Small intestine (tissue), 7 donors: ENCODE measurements at regions not wholly inside any gene's neighbourhood (a gene's known extent, or its start where the extent isn't known, plus 50 kb on each side); places are given as distances from the start of the nearest gene placed in this dataset.
"Not testable (repeated sequence)": the region's sequence is repeated elsewhere in the genome, so short reads cannot be mapped to it uniquely, and the experiment has no call there.

Experiments
- DNase-seq, 2 donors: peaks; one replicate each; pipeline versions ENCODE4 v3.0.0 to v3.0.0-alpha.2; 2013
- FAIRE-seq: peaks from 2 replicates; lab custom pipeline; 2012; peaks lifted over from hg19 to GRCh38; lab: Jason Lieb, UNC
- H3K27ac ChIP-seq, 3 donors: one replicate each; pipeline ENCODE4 v1.5.1; 2013; ENCODE audit warnings: low read length in 2 of 3, mild to moderate bottlenecking in 2 of 3, control low read depth in 1 of 3, inconsistent platforms in 1 of 3, low read depth in 1 of 3, moderate library complexity in 1 of 3
- H3K27me3 ChIP-seq, 3 donors: one replicate each; pipeline ENCODE4 v1.6.1; 2013; ENCODE audit warnings: low read length in 3 of 3, inconsistent platforms in 1 of 3; ENCODE audit not compliant: control insufficient read depth in 3 of 3, insufficient read depth in 3 of 3
- H3K36me3 ChIP-seq, 3 donors: one replicate each; pipeline ENCODE4 v1.6.1; 2013; ENCODE audit warnings: low read length in 3 of 3, inconsistent platforms in 1 of 3, low read depth in 1 of 3, mild to moderate bottlenecking in 1 of 3, moderate library complexity in 1 of 3; ENCODE audit not compliant: control insufficient read depth in 3 of 3, insufficient read depth in 2 of 3
- H3K4me1 ChIP-seq, 3 donors: one replicate each; pipeline ENCODE4 v1.6.1; 2013; ENCODE audit warnings: low read length in 2 of 3, inconsistent platforms in 1 of 3, low read depth in 1 of 3, mild to moderate bottlenecking in 1 of 3, moderate library complexity in 1 of 3; ENCODE audit not compliant: control insufficient read depth in 3 of 3, insufficient read depth in 2 of 3
- H3K4me3 ChIP-seq, 3 donors: one replicate each; pipeline ENCODE4 v1.5.1; 2013; ENCODE audit warnings: low read length in 3 of 3, control low read depth in 1 of 3, inconsistent platforms in 1 of 3, low read depth in 1 of 3, mild to moderate bottlenecking in 1 of 3, moderate library complexity in 1 of 3
- H3K9me3 ChIP-seq, 2 donors: one replicate each; pipeline ENCODE4 v1.6.1; 2013; ENCODE audit warnings: low read depth in 1 of 2, low read length in 1 of 2; ENCODE audit not compliant: control insufficient read depth in 2 of 2, insufficient read depth in 1 of 2
- WGBS, 3 donors: extraction: QIAGEN DNeasy Blood & Tissue Kit; methylation state at CpG; one replicate each; pipeline ENCODE4 v1.1.7; 2013; 5-methylcytosine and 5-hydroxymethylcytosine counted together
- donor health status: healthy with polysubstance abuse.
- donor health status: control.
- donor health status: control.
- donor health status: Bipolar disorder and iron deficiency.
- donor health status: healthy.

GRCh38 chr4:9718246-9718939, 63.0 kb upstream of the DRD5 start:
- DNase-seq, FAIRE-seq, H3K27me3 ChIP-seq, H3K9me3 ChIP-seq, H3K4me3 ChIP-seq, H3K36me3 ChIP-seq, H3K27ac ChIP-seq, H3K4me1 ChIP-seq: not testable (repeated sequence)
- 7 to 15% (median 14%) methylated on average over 1 of the region's 1 CpG for WGBS, 3 donors

- not testable (repeated sequence) for FAIRE-seq, H3K4me1 ChIP-seq, DNase-seq, H3K9me3 ChIP-seq, H3K27me3 ChIP-seq, H3K27ac ChIP-seq, H3K36me3 ChIP-seq, H3K4me3 ChIP-seq
- WGBS, 3 donors, result 82 to 87% (median 83%) methylated on average over 11 of the region's 11 CpGs
Observed at GRCh38 chr4:9722131-9722530, 59.3 kb upstream of the DRD5 start.
